K562 (cell line): ENCODE measurements at regions not wholly inside any gene's neighbourhood (a gene's known extent, or its start where the extent isn't known, plus 50 kb on each side); places are given as distances from the start of the nearest gene placed in this dataset.

ENCODE experiments used
- ATAC-seq: fragments of 200-7000 bp; cut with Tn5 transposase; 3 replicates; pipeline ENCODE4 v1.9.1; 2020; ENCODE audit warnings: moderate library complexity
- BruUV-seq: library from RNA; stranded (reverse); fragments of 400-500 nt; replicated peaks from 2 replicates; lab custom pipeline; 2021; lab: Mats Ljungman, UMichigan
- CTCF ChIA-PET: fragments of 300-600 bp; formaldehyde crosslinking; extraction: SDS; loops from one replicate; lab custom pipeline; 2021; ENCODE audit warnings: low intra/inter-chr PET ratio; lab: Yijun Ruan, JAX
- POLR2A ChIA-PET: fragments of 300-600, 350-650 bp; sonication (Branson Sonifier 250); formaldehyde crosslinking; extraction: SDS; loops from one replicate; lab custom pipeline; 2021; ENCODE audit warnings: antibody characterized with exemption, inconsistent platforms; lab: Yijun Ruan, JAX
- DNase-seq, 4 experiments: peaks; one replicate each; pipeline versions ENCODE4 v3.0.0 to v3.0.0-alpha.2; 2011 to 2018; ENCODE audit warnings: low spot score in 3 of 4, mixed read lengths in 3 of 4; ENCODE audit errors: extremely low read depth in 1 of 4
- FAIRE-seq: peaks from 2 replicates; lab custom pipeline; 2011; peaks lifted over from hg19 to GRCh38; lab: Jason Lieb, UNC
- H2AFZ ChIP-seq: 2 replicates; pipeline ENCODE4 v1.6.0; 2011; ENCODE audit warnings: low read depth, low read length, control low read depth, inconsistent platforms
- H3K27ac ChIP-seq: fragments of 200-600 bp; 3 replicates; pipeline ENCODE4 v1.8.0; 2011; ENCODE audit warnings: low read depth, mild to moderate bottlenecking, control low read depth, inconsistent platforms, low read length, moderate library complexity, mixed read lengths; ENCODE audit errors: extremely low read depth
- H3K27me3 ChIP-seq, 2 experiments: fragments of 300-600 bp in 1 of 2; 2 replicates in 1 of 2; 3 replicates in 1 of 2; pipeline versions ENCODE4 v1.6.0 to v1.8.0; 2011; ENCODE audit warnings: inconsistent platforms in 2 of 2, low read length in 2 of 2, mild to moderate bottlenecking in 1 of 2, mixed read lengths in 1 of 2, moderate library complexity in 1 of 2; ENCODE audit not compliant: control insufficient read depth in 2 of 2, insufficient read depth in 2 of 2
- H3K36me3 ChIP-seq: fragments of 300-600 bp; 3 replicates; pipeline ENCODE4 v1.8.0; 2011; ENCODE audit warnings: mild to moderate bottlenecking, low read length, inconsistent platforms; ENCODE audit not compliant: control insufficient read depth, insufficient read depth
- H3K4me1 ChIP-seq, 2 experiments: fragments of 200-600 bp in 1 of 2; replicated peaks in 1 of 2; 2 replicates in 1 of 2; 3 replicates in 1 of 2; pipeline versions ENCODE4 v1.5.1 to v1.8.0; 2011; ENCODE audit warnings: inconsistent platforms in 2 of 2, low read length in 2 of 2, mild to moderate bottlenecking in 1 of 2, mixed read lengths in 1 of 2, moderate library complexity in 1 of 2; ENCODE audit not compliant: control insufficient read depth in 2 of 2, insufficient read depth in 2 of 2
- H3K4me2 ChIP-seq: 2 replicates; pipeline ENCODE4 v1.6.1; 2011; ENCODE audit warnings: low read length, control low read depth, inconsistent platforms, mixed read lengths; ENCODE audit not compliant: insufficient read depth
- H3K4me3 ChIP-seq: fragments of 200-600 bp; sonication (generic), shearing (Covaris generic); 2 replicates; pipeline ENCODE4 v1.5.1; 2016; ENCODE audit warnings: control low read depth, inconsistent platforms
- H3K79me2 ChIP-seq: fragments of 200-600 bp; 3 replicates; pipeline ENCODE4 v1.8.0; 2011; ENCODE audit warnings: low read length, inconsistent platforms; ENCODE audit not compliant: control insufficient read depth, insufficient read depth
- H3K9ac ChIP-seq, 2 experiments: 2 replicates each; pipeline versions ENCODE4 v1.6.0 to v1.6.1; 2011; ENCODE audit warnings: low read depth in 2 of 2, low read length in 2 of 2, control low read depth in 1 of 2, inconsistent platforms in 1 of 2, mild to moderate bottlenecking in 1 of 2, mixed read lengths in 1 of 2; ENCODE audit not compliant: insufficient read depth in 1 of 2
- H3K9me1 ChIP-seq: one replicate; pipeline ENCODE4 v1.6.0; 2011; ENCODE audit warnings: inconsistent platforms, mild to moderate bottlenecking, low read length, moderate library complexity; ENCODE audit not compliant: control insufficient read depth, insufficient read depth
- H3K9me3 ChIP-seq: replicated peaks from 2 replicates; pipeline ENCODE4 v1.5.1; 2011; ENCODE audit warnings: low read depth, low read length, inconsistent platforms; ENCODE audit not compliant: control insufficient read depth, insufficient read depth
- H4K20me1 ChIP-seq: replicated peaks from 2 replicates; pipeline ENCODE4 v1.6.1; 2011; ENCODE audit warnings: low read length, inconsistent platforms, mixed read lengths; ENCODE audit not compliant: control insufficient read depth, insufficient read depth
- HNRNPUL1 ChIP-seq: fragments of 200-400 bp; formaldehyde crosslinking; IDR thresholded peaks from 2 replicates; pipeline ENCODE4 v1.6.1; 2017; ENCODE audit warnings: low read length
- RB1 ChIP-seq: fragments of 450-650 bp; IDR thresholded peaks from 2 replicates; pipeline ENCODE4 v1.6.1; 2017; ENCODE audit warnings: low read depth, mild to moderate bottlenecking
- RFX5 ChIP-seq: IDR thresholded peaks from 2 replicates; pipeline ENCODE4 v1.6.1; 2011; ENCODE audit warnings: low read depth, mild to moderate bottlenecking, improper control_type of control experiment, low read length
- ZKSCAN3 ChIP-seq: fragments of 250-450 bp; sonication (Bioruptor Pico); IDR thresholded peaks from 2 replicates; pipeline ENCODE4 v1.4.0; 2020
- ZNF274 ChIP-seq: IDR thresholded peaks from 2 replicates; pipeline ENCODE4 v1.6.1; 2011; ENCODE audit warnings: low read depth, mild to moderate bottlenecking, low read length, moderate library complexity, borderline replicate concordance
- ZNF551 ChIP-seq: fragments of 250-450 bp; sonication (Bioruptor Pico); IDR thresholded peaks from 2 replicates; pipeline ENCODE4 v1.5.0; 2021; ENCODE audit warnings: mild to moderate bottlenecking, moderate library complexity
- ZNF830 ChIP-seq: fragments of 250-450 bp; sonication (Bioruptor Pico); IDR thresholded peaks from 2 replicates; pipeline ENCODE4 v1.5.0; 2021; ENCODE audit warnings: mild to moderate bottlenecking
- in situ Hi-C: fragments of 300-500 bp; cut with MboI; formaldehyde crosslinking; loops from 4 replicates; pipeline ENCODE4 v1.15.0; 2018; ENCODE audit warnings: inconsistent platforms, mixed read lengths
- intact Hi-C: fragments of 100-400 bp; cut with micrococcal nuclease; formaldehyde crosslinking; loops from 2 replicates; pipeline ENCODE4 v1.14.2; 2022
- TF ChIP-seq, protein P1 (sequence below): fragments of 250-450 bp; sonication (Bioruptor Pico); IDR thresholded peaks from 2 replicates; pipeline ENCODE4 v1.8.0; 2021; ENCODE audit warnings: moderate library complexity, mild to moderate bottlenecking, inconsistent platforms
- TF ChIP-seq, protein P2 (sequence below), 2 experiments: fragments of 450-650 bp in 1 of 2; sonication (generic) in 1 of 2; formaldehyde crosslinking in 1 of 2; IDR thresholded peaks in 1 of 2; conservative IDR thresholded peaks in 1 of 2; 2 replicates each; pipeline versions ENCODE4 v1.6.1 to v1.8.1; 2016 to 2023; ENCODE audit warnings: mild to moderate bottlenecking in 2 of 2, moderate library complexity in 2 of 2, inconsistent platforms in 1 of 2, missing genetic modification reagents in 1 of 2
- TF ChIP-seq, protein P3 (sequence below): sonication (generic); formaldehyde crosslinking; IDR thresholded peaks from 2 replicates; pipeline ENCODE4 v1.8.0; 2022; ENCODE audit warnings: mild to moderate bottlenecking, missing genetic modification reagents
- TF ChIP-seq, protein P4 (sequence below), 3 experiments: fragments of 200-800 bp in 1 of 3; fragments of 250-450 bp in 1 of 3; fragments of 450-650 bp in 1 of 3; sonication (Bioruptor Pico) in 1 of 3; sonication (Bioruptor generic) in 1 of 3; formaldehyde crosslinking in 1 of 3; IDR thresholded peaks; 2 replicates each; pipeline versions ENCODE4 v1.6.1 to v1.8.0; 2016 to 2022; ENCODE audit warnings: mild to moderate bottlenecking in 2 of 3, missing genetic modification characterization in 2 of 3, missing compliant biosample characterization in 1 of 3, moderate library complexity in 1 of 3
- TF ChIP-seq, protein P5 (sequence below): fragments of 450-650 bp; formaldehyde crosslinking; IDR thresholded peaks from 2 replicates; pipeline ENCODE4 v1.4.0; 2022; ENCODE audit warnings: mild to moderate bottlenecking, moderate library complexity

DNA sequence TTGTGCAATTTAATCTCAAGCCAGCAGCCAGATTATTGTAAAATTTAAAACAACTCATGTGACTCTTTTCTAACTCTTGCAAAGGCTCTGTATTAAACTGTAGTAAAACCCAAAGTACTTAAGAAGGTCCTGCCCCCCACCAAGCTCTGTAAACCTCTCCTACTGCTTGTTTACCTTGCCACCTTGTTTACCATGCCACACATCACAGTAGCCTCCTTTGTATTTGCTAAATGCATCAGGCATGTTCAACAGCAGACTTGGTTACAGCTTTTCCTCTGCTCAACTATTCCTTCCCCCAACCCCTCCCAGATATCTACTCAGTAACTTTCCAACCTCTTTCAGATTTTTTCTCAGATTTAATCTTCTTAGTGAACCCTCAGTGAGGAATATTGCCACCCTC is 861.6 kb downstream of the METTL15 start:
- H3K4me1 ChIP-seq: no peaks in the 10 kb centered on the region
- no peak for FAIRE-seq
- BruUV-seq: no TSS peak
- TF ChIP-seq RB1 (no peak), RFX5 (no peak), ZNF274 (no peak), ZNF830 (CRISPR knock-in tag) (no peak), ZKSCAN3 (CRISPR knock-in tag) (no peak), HNRNPUL1 (no peak), ZNF551 (CRISPR knock-in tag) (no peak)
- TF ChIP-seq, protein P1, sequence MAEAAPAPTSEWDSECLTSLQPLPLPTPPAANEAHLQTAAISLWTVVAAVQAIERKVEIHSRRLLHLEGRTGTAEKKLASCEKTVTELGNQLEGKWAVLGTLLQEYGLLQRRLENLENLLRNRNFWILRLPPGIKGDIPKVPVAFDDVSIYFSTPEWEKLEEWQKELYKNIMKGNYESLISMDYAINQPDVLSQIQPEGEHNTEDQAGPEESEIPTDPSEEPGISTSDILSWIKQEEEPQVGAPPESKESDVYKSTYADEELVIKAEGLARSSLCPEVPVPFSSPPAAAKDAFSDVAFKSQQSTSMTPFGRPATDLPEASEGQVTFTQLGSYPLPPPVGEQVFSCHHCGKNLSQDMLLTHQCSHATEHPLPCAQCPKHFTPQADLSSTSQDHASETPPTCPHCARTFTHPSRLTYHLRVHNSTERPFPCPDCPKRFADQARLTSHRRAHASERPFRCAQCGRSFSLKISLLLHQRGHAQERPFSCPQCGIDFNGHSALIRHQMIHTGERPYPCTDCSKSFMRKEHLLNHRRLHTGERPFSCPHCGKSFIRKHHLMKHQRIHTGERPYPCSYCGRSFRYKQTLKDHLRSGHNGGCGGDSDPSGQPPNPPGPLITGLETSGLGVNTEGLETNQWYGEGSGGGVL: no peak
- TF ChIP-seq, protein P2, sequence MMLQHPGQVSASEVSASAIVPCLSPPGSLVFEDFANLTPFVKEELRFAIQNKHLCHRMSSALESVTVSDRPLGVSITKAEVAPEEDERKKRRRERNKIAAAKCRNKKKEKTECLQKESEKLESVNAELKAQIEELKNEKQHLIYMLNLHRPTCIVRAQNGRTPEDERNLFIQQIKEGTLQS (IDR thresholded peaks at IDR 0.05): no peak
- TF ChIP-seq, protein P2 (CRISPR knock-in tag; conservative IDR thresholded peaks at IDR 0.05): no peak
- TF ChIP-seq, protein P3, sequence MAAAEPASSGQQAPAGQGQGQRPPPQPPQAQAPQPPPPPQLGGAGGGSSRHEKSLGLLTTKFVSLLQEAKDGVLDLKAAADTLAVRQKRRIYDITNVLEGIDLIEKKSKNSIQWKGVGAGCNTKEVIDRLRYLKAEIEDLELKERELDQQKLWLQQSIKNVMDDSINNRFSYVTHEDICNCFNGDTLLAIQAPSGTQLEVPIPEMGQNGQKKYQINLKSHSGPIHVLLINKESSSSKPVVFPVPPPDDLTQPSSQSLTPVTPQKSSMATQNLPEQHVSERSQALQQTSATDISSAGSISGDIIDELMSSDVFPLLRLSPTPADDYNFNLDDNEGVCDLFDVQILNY (CRISPR knock-in tag): no peak
- TF ChIP-seq, protein P4, sequence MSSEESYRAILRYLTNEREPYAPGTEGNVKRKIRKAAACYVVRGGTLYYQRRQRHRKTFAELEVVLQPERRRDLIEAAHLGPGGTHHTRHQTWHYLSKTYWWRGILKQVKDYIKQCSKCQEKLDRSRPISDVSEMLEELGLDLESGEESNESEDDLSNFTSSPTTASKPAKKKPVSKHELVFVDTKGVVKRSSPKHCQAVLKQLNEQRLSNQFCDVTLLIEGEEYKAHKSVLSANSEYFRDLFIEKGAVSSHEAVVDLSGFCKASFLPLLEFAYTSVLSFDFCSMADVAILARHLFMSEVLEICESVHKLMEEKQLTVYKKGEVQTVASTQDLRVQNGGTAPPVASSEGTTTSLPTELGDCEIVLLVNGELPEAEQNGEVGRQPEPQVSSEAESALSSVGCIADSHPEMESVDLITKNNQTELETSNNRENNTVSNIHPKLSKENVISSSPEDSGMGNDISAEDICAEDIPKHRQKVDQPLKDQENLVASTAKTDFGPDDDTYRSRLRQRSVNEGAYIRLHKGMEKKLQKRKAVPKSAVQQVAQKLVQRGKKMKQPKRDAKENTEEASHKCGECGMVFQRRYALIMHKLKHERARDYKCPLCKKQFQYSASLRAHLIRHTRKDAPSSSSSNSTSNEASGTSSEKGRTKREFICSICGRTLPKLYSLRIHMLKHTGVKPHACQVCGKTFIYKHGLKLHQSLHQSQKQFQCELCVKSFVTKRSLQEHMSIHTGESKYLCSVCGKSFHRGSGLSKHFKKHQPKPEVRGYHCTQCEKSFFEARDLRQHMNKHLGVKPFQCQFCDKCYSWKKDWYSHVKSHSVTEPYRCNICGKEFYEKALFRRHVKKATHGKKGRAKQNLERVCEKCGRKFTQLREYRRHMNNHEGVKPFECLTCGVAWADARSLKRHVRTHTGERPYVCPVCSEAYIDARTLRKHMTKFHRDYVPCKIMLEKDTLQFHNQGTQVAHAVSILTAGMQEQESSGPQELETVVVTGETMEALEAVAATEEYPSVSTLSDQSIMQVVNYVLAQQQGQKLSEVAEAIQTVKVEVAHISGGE (CRISPR knock-in tag; IDR thresholded peaks at IDR 0.05): no peak
- TF ChIP-seq, protein P5, sequence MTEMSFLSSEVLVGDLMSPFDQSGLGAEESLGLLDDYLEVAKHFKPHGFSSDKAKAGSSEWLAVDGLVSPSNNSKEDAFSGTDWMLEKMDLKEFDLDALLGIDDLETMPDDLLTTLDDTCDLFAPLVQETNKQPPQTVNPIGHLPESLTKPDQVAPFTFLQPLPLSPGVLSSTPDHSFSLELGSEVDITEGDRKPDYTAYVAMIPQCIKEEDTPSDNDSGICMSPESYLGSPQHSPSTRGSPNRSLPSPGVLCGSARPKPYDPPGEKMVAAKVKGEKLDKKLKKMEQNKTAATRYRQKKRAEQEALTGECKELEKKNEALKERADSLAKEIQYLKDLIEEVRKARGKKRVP (CRISPR knock-in tag): no peak
- TF ChIP-seq, all 486 proteins: peak for 0
- POLR2A ChIA-PET: no interaction called here
- no peak for ATAC-seq
- Histone ChIP-seq H3K4me3 (no peak overlapping the region), H3K36me3 (no peaks in the 10 kb centered on the region), H4K20me1 (no peaks in the 10 kb centered on the region), H3K27me3 (no peaks in the 10 kb centered on the region), H3K79me2 (no peaks in the 10 kb centered on the region), H3K9me1 (no peaks in the 10 kb centered on the region), H3K4me2 (no peak overlapping the region), H2AFZ (no peak overlapping the region), H3K27ac (no peak overlapping the region), H3K9me3 (no peaks in the 10 kb centered on the region), H3K9ac (no peak overlapping the region)
- intact Hi-C loops (no loop called here), in situ Hi-C loops (no loop called here)
- CTCF ChIA-PET: no interaction called here
- no peak for DNase-seq
